Loucy (cell line): ENCODE measurements at regions not wholly inside any gene's neighbourhood (a gene's known extent, or its start where the extent isn't known, plus 50 kb on each side); places are given as distances from the start of the nearest gene placed in this dataset.

Source experiments
- H2AFZ ChIP-seq: fragments of 200-600 bp; sonication (generic); 2 replicates; pipeline ENCODE4 v1.6.0; 2016; ENCODE audit warnings: antibody characterized with exemption, mild to moderate bottlenecking, low read length, moderate library complexity
- H3F3A ChIP-seq: fragments of 200-600 bp; 2 replicates; pipeline ENCODE4 v1.6.0; 2016; ENCODE audit warnings: antibody characterized with exemption, low read depth, mild to moderate bottlenecking
- H3K27me3 ChIP-seq: fragments of 200-600 bp; sonication (generic); 2 replicates; pipeline ENCODE4 v1.6.1; 2014; ENCODE audit warnings: low read length, mild to moderate bottlenecking; ENCODE audit not compliant: insufficient read depth, poor library complexity, severe bottlenecking
- H3K36me3 ChIP-seq: fragments of 200-600 bp; sonication (generic); 2 replicates; pipeline ENCODE4 v1.6.1; 2016; ENCODE audit warnings: low read length; ENCODE audit not compliant: insufficient read depth
- H3K4me1 ChIP-seq: fragments of 200-600 bp; sonication (generic); 2 replicates; pipeline ENCODE4 v1.5.1; 2014; ENCODE audit warnings: low read length, mild to moderate bottlenecking; ENCODE audit not compliant: insufficient read depth, poor library complexity, severe bottlenecking
- H3K4me2 ChIP-seq: fragments of 200-600 bp; sonication (generic); 2 replicates; pipeline ENCODE4 v1.6.0; 2014; ENCODE audit warnings: antibody characterized with exemption, low read length, low read depth, mild to moderate bottlenecking; ENCODE audit not compliant: poor library complexity, severe bottlenecking
- H3K4me3 ChIP-seq: fragments of 200-600 bp; sonication (generic); 2 replicates; pipeline ENCODE4 v1.5.1; 2014; ENCODE audit warnings: low read length, mild to moderate bottlenecking, mixed read lengths; ENCODE audit not compliant: poor library complexity, severe bottlenecking
- H3K79me2 ChIP-seq: fragments of 200-600 bp; sonication (generic); 2 replicates; pipeline ENCODE4 v1.6.1; 2014; ENCODE audit warnings: low read length; ENCODE audit not compliant: insufficient read depth
- H3K9ac ChIP-seq: fragments of 200-600 bp; sonication (generic); 2 replicates; pipeline ENCODE4 v1.6.0; 2014; ENCODE audit warnings: mild to moderate bottlenecking, low read depth, low read length, moderate library complexity; ENCODE audit not compliant: poor library complexity, severe bottlenecking
- H3K9me2 ChIP-seq: fragments of 200-600 bp; sonication (generic); replicated peaks from 2 replicates; pipeline ENCODE4 v1.6.1; 2016; ENCODE audit warnings: low read depth, low read length, mixed read lengths
- H3K9me3 ChIP-seq: fragments of 200-600 bp; sonication (generic); 2 replicates; pipeline ENCODE4 v1.6.1; 2014; ENCODE audit warnings: mild to moderate bottlenecking, antibody characterized with exemption, low read length, low read depth; ENCODE audit not compliant: insufficient read depth
- H4K20me1 ChIP-seq: fragments of 200-600 bp; sonication (generic); 2 replicates; pipeline ENCODE4 v1.6.0; 2014; ENCODE audit warnings: antibody characterized with exemption, low read length, mild to moderate bottlenecking; ENCODE audit not compliant: insufficient read depth, poor library complexity, severe bottlenecking
- CTCF ChIP-seq: fragments of 200-600 bp; sonication (generic); conservative IDR thresholded peaks from 2 replicates; pipeline ENCODE4 v1.5.1; 2014; ENCODE audit warnings: mild to moderate bottlenecking, antibody characterized with exemption, low read length
- EZH2phosphoT487 ChIP-seq: fragments of 200-600 bp; IDR thresholded peaks from 2 replicates; pipeline ENCODE4 v1.6.1; 2018; ENCODE audit warnings: antibody characterized with exemption, mild to moderate bottlenecking, moderate library complexity, borderline replicate concordance

DNA sequence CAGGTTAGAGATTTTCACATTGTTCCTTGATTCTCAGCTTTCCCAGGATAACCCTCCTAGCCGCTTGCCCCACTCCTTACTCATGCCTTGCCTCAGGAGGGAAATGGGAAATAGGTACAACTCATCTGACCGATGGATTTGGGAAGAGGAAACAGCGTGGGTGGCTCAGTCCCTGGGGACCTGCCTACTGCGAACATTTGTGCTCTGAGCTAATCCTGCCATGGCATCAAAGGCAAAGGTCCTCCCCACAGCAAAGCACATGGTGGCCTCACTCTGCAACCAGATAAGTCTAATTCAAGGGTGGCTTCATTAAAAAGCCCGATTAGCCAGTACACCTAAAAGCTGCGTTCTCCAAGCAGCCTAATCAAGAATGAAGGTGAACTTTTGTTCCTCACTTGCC is 82.4 kb upstream of the ADRA1B start:
- Histone ChIP-seq H3K36me3 (no peaks in the 10 kb centered on the region), H2AFZ (no peak overlapping the region), H3K9ac (no peak overlapping the region), H3K27me3 (no peaks in the 10 kb centered on the region), H3K4me3 (no peak overlapping the region), H3K9me2 (no peaks in the 10 kb centered on the region), H3F3A (no peaks in the 10 kb centered on the region), H3K4me2 (no peak overlapping the region), H3K79me2 (no peaks in the 10 kb centered on the region), H3K4me1 (no peaks in the 10 kb centered on the region), H4K20me1 (no peaks in the 10 kb centered on the region), H3K9me3 (no peaks in the 10 kb centered on the region)
- TF ChIP-seq EZH2phosphoT487 (no peak), CTCF (no peak)

DNA sequence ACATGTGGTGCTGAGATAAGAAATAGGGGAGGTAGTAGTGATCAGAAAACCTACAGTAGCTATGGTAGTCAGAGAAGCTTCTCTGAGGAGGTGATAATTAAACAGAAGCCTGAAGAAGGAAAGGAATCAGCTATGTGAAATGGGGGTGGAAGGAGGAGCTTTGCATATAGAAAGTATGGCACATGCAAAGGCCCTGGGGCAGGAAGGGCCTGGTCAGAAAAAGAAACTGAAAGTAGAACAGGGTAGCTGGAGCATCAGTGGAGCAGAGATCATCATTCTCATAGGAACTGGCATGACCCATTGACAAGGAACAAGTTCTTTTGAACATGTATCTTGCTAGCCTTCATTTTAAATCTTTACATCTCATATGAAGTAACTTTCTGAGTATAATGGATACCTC is 80.7 kb upstream of the ADRA1B start:
- H2AFZ ChIP-seq: no peak overlapping the region
- H3K9me3 ChIP-seq: no peaks in the 10 kb centered on the region
- H3F3A ChIP-seq: no peaks in the 10 kb centered on the region
- no peaks in the 10 kb centered on the region for H3K4me1 ChIP-seq
- H3K4me3 ChIP-seq: no peak overlapping the region
- H3K9ac ChIP-seq: no peak overlapping the region
- no peak overlapping the region for H3K4me2 ChIP-seq
- H3K36me3 ChIP-seq: no peaks in the 10 kb centered on the region
- no peaks in the 10 kb centered on the region for H4K20me1 ChIP-seq
- H3K27me3 ChIP-seq: no peaks in the 10 kb centered on the region
- H3K79me2 ChIP-seq: no peaks in the 10 kb centered on the region
- no peaks in the 10 kb centered on the region for H3K9me2 ChIP-seq
- TF ChIP-seq EZH2phosphoT487 (no peak), CTCF (no peak)

DNA sequence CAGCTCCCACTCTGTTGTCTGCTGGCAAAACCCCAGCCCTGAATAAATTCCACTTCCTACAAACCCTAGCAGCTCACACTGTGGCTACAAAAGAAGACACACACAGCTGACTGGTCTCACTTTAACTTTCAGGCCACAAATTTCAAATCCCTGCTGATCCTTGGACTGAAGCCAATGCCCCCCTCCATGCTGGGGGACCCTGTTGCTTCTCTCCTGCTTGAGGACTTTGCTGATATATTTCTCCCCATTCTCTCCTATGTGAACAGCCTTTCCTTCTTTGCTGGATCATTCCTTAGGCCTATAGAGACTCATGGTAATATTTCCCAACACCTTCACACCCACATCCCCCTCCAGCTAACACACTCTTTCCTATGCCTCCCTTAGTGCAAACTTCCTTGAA is 79.6 kb upstream of the ADRA1B start:
- Histone ChIP-seq H3K4me3 (no peak overlapping the region), H3K4me2 (no peak overlapping the region), H3K9me3 (no peaks in the 10 kb centered on the region), H3K4me1 (no peaks in the 10 kb centered on the region), H3K9me2 (no peaks in the 10 kb centered on the region), H2AFZ (no peak overlapping the region), H3F3A (no peaks in the 10 kb centered on the region), H3K27me3 (no peaks in the 10 kb centered on the region), H3K36me3 (no peaks in the 10 kb centered on the region), H3K9ac (no peak overlapping the region), H3K79me2 (no peaks in the 10 kb centered on the region), H4K20me1 (no peaks in the 10 kb centered on the region)
- TF ChIP-seq EZH2phosphoT487 (no peak), CTCF (no peak)
